ENCODE measurements at regions not wholly inside any gene's neighbourhood (a gene's known extent, or its start where the extent isn't known, plus 50 kb on each side); places are given as distances from the start of the nearest gene placed in this dataset.

DNA sequence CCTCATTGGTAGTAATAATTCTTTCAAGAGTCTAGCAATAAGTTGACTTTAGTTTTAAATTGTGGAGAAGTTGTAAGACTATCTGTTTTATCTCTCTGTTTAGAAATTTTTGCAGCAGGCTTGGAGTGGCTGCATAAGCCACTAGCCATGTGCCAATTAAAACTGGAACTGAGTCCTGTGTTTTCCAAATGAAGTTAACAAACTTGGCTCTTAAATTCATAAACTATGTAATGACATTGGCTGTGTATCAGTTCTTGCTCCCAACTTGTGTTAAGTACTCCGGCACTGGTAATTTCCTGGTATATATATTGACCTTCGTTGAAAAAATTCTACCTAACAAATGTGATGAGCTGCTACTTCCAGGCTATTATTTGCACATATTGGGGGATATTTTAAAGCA lies 420.4 kb downstream of the GBA3 start:
- no peak for TF ChIP-seq EP300 (IDR thresholded peaks at IDR 0.05; ENCODE audit: low read length)
- TF ChIP-seq U2AF1 (optimal IDR thresholded peaks at IDR 0.05; ENCODE audit: low read depth, low read length), result no peak
- TF ChIP-seq SREBF2 (CRISPR knock-in tag; IDR thresholded peaks at IDR 0.05), result no peak
- TF ChIP-seq GTF2F1 (IDR thresholded peaks at IDR 0.05; ENCODE audit: low read depth, low read length), result no peak
- no peak for TF ChIP-seq TAF1 (IDR thresholded peaks at IDR 0.05; ENCODE audit: control insufficient read depth, extremely low read depth, insufficient read depth, low read length, severe bottlenecking)
- no peak for TF ChIP-seq TCF7 (IDR thresholded peaks at IDR 0.05; ENCODE audit: borderline replicate concordance)
- no peak for TF ChIP-seq RFX5 (IDR thresholded peaks at IDR 0.05; ENCODE audit: low read depth, low read length)
- no peak for TF ChIP-seq CTCF (IDR thresholded peaks at IDR 0.05 in 2 of 3, conservative IDR thresholded peaks at IDR 0.05 in 1 of 3; ENCODE audit: insufficient read depth in 2 of 3, low read depth in 1 of 3, low read length in 3 of 3)
- TF ChIP-seq, protein P1, sequence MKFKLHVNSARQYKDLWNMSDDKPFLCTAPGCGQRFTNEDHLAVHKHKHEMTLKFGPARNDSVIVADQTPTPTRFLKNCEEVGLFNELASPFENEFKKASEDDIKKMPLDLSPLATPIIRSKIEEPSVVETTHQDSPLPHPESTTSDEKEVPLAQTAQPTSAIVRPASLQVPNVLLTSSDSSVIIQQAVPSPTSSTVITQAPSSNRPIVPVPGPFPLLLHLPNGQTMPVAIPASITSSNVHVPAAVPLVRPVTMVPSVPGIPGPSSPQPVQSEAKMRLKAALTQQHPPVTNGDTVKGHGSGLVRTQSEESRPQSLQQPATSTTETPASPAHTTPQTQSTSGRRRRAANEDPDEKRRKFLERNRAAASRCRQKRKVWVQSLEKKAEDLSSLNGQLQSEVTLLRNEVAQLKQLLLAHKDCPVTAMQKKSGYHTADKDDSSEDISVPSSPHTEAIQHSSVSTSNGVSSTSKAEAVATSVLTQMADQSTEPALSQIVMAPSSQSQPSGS (CRISPR knock-in tag; IDR thresholded peaks at IDR 0.05), result no peak

Measured in K562 (cell line).